HepG2 (cell line): ENCODE measurements at regions not wholly inside any gene's neighbourhood (a gene's known extent, or its start where the extent isn't known, plus 50 kb on each side); places are given as distances from the start of the nearest gene placed in this dataset.
A peak's percentile ranks its signal among the peaks of the same experiment; 100 is the strongest.

Experiments
- ATAC-seq: fragments of 200-7000 bp; cut with Tn5 transposase; 3 replicates; pipeline ENCODE4 v1.9.1; 2020; ENCODE audit warnings: mild to moderate bottlenecking, moderate library complexity
- BruUV-seq: library from RNA; stranded (reverse); fragments of 400-500 nt; replicated peaks from 2 replicates; lab custom pipeline; 2021; lab: Mats Ljungman, UMichigan
- CTCF ChIA-PET: fragments of 300-600 bp; formaldehyde crosslinking; extraction: SDS; loops from one replicate; lab custom pipeline; 2021; ENCODE audit warnings: low total read pairs, inconsistent platforms, low intra/inter-chr PET ratio; lab: Yijun Ruan, JAX
- POLR2A ChIA-PET: fragments of 350-600 bp; sonication (Branson Sonifier 250); formaldehyde crosslinking; loops from one replicate; lab custom pipeline; 2020; ENCODE audit warnings: antibody characterized with exemption, inconsistent platforms; lab: Yijun Ruan, JAX
- DNase-seq: peaks from one replicate; pipeline ENCODE4 v3.0.0-alpha.2; 2015; ENCODE audit warnings: low spot score
- FAIRE-seq: peaks from 3 replicates; lab custom pipeline; 2011; peaks lifted over from hg19 to GRCh38; lab: Jason Lieb, UNC
- H2AFZ ChIP-seq: one replicate; pipeline ENCODE4 v1.6.1; 2011; ENCODE audit warnings: low read length, inconsistent platforms
- H3K27ac ChIP-seq: fragments of 300-600 bp; 3 replicates; pipeline ENCODE4 v1.8.0; 2011; ENCODE audit warnings: mixed run types, mild to moderate bottlenecking, mixed read lengths, low read length, inconsistent platforms; ENCODE audit not compliant: insufficient read depth; ENCODE audit errors: extremely low read length
- H3K27me3 ChIP-seq, 2 experiments: fragments of 200-600 bp in 1 of 2; 2 replicates in 1 of 2; 3 replicates in 1 of 2; pipeline versions ENCODE4 v1.6.0 to v1.8.0; 2011; ENCODE audit warnings: low read length in 2 of 2, mild to moderate bottlenecking in 2 of 2, moderate library complexity in 2 of 2, inconsistent platforms in 1 of 2; ENCODE audit not compliant: insufficient read depth in 2 of 2, control insufficient read depth in 1 of 2
- H3K36me3 ChIP-seq, 2 experiments: fragments of 200-600 bp in 1 of 2; replicated peaks in 1 of 2; 2 replicates in 1 of 2; 3 replicates in 1 of 2; pipeline versions ENCODE4 v1.5.1 to v1.8.0; 2011; ENCODE audit warnings: low read length in 2 of 2, inconsistent platforms in 1 of 2; ENCODE audit not compliant: insufficient read depth in 2 of 2, control insufficient read depth in 1 of 2
- H3K4me1 ChIP-seq: 2 replicates; pipeline ENCODE4 v1.5.1; 2012; ENCODE audit warnings: low read length, inconsistent platforms; ENCODE audit not compliant: insufficient read depth
- H3K4me2 ChIP-seq: 2 replicates; pipeline ENCODE4 v1.6.0; 2011; ENCODE audit warnings: low read depth, low read length, inconsistent platforms
- H3K4me3 ChIP-seq, 3 experiments: fragments of 200-600 bp in 1 of 3; sonication (generic), shearing (Covaris generic) in 1 of 3; replicated peaks in 1 of 3; 2 replicates each; pipeline ENCODE4 v1.5.1; 2011 to 2016; ENCODE audit warnings: low read length in 3 of 3, inconsistent platforms in 2 of 3, low read depth in 2 of 3, mild to moderate bottlenecking in 2 of 3, control low read depth in 1 of 3, mixed read lengths in 1 of 3; ENCODE audit not compliant: insufficient read depth in 1 of 3
- H3K79me2 ChIP-seq: one replicate; pipeline ENCODE4 v1.6.1; 2011; ENCODE audit warnings: low read length, inconsistent platforms; ENCODE audit not compliant: insufficient read depth
- H3K9ac ChIP-seq: 2 replicates; pipeline ENCODE4 v1.6.0; 2011; ENCODE audit warnings: mild to moderate bottlenecking, low read depth, low read length, inconsistent platforms; ENCODE audit not compliant: insufficient read depth
- H3K9me3 ChIP-seq: 2 replicates; pipeline ENCODE4 v1.5.1; 2012; ENCODE audit warnings: mild to moderate bottlenecking, low read length
- H4K20me1 ChIP-seq: 2 replicates; pipeline ENCODE4 v1.6.0; 2011; ENCODE audit warnings: inconsistent platforms, mild to moderate bottlenecking, low read length, moderate library complexity; ENCODE audit not compliant: insufficient read depth
- ATF7 ChIP-seq, 2 experiments: fragments of 450-650 bp in 1 of 2; sonication (generic) in 1 of 2; formaldehyde crosslinking in 1 of 2; IDR thresholded peaks; 2 replicates each; pipeline versions ENCODE4 v1.4.0 to v1.6.1; 2016 to 2020; ENCODE audit warnings: antibody characterized with exemption in 1 of 2, mild to moderate bottlenecking in 1 of 2, missing genetic modification reagents in 1 of 2
- CREB1 ChIP-seq, 2 experiments: fragments of 450-650 bp in 1 of 2; IDR thresholded peaks; 2 replicates each; pipeline ENCODE4 v1.6.1; 2016 to 2017; ENCODE audit warnings: control low read depth in 1 of 2, mild to moderate bottlenecking in 1 of 2, missing compliant biosample characterization in 1 of 2, missing genetic modification characterization in 1 of 2
- FIP1L1 ChIP-seq: fragments of 200-400 bp; formaldehyde crosslinking; IDR thresholded peaks from 2 replicates; pipeline ENCODE4 v1.6.1; 2018; ENCODE audit warnings: low read depth, mild to moderate bottlenecking, low read length, moderate library complexity, borderline replicate concordance; ENCODE audit not compliant: insufficient read depth
- FUBP1 ChIP-seq: sonication (generic); formaldehyde crosslinking; IDR thresholded peaks from 2 replicates; pipeline ENCODE4 v1.5.1; 2020; ENCODE audit warnings: missing genetic modification reagents, mild to moderate bottlenecking, borderline replicate concordance
- GTF3A ChIP-seq: sonication (generic); formaldehyde crosslinking; conservative IDR thresholded peaks from 2 replicates; pipeline ENCODE4 v1.4.0; 2020; ENCODE audit warnings: mild to moderate bottlenecking, missing genetic modification reagents
- KDM3A ChIP-seq: IDR thresholded peaks from 2 replicates; pipeline ENCODE4 v1.6.1; 2018; ENCODE audit warnings: low read depth, missing compliant biosample characterization
- KDM4B ChIP-seq: sonication (generic); formaldehyde crosslinking; IDR thresholded peaks from 2 replicates; pipeline ENCODE4 v1.4.0; 2020; ENCODE audit warnings: missing genetic modification reagents
- KLF13 ChIP-seq: sonication (generic); formaldehyde crosslinking; IDR thresholded peaks from 2 replicates; pipeline ENCODE4 v1.4.0; 2020; ENCODE audit warnings: mild to moderate bottlenecking, missing genetic modification reagents
- MAFF ChIP-seq: IDR thresholded peaks from 2 replicates; pipeline ENCODE4 v1.6.1; 2011; ENCODE audit warnings: low read depth, low read length, improper control_type of control experiment
- NR2C2 ChIP-seq: sonication (generic); formaldehyde crosslinking; IDR thresholded peaks from 2 replicates; pipeline ENCODE4 v1.4.0; 2020; ENCODE audit warnings: missing genetic modification reagents, mild to moderate bottlenecking, moderate library complexity, borderline replicate concordance
- SP140L ChIP-seq: sonication (generic); formaldehyde crosslinking; IDR thresholded peaks from 2 replicates; pipeline ENCODE4 v1.4.0; 2020; ENCODE audit warnings: missing genetic modification reagents, borderline replicate concordance
- THRA ChIP-seq: sonication (generic); formaldehyde crosslinking; IDR thresholded peaks from 2 replicates; pipeline ENCODE4 v1.4.0; 2020; ENCODE audit warnings: missing genetic modification reagents, borderline replicate concordance
- ZNF138 ChIP-seq: sonication (generic); formaldehyde crosslinking; IDR thresholded peaks from 2 replicates; pipeline ENCODE4 v1.5.0; 2020; ENCODE audit warnings: mild to moderate bottlenecking, low read depth, missing genetic modification reagents
- ZNF382 ChIP-seq: sonication (generic); formaldehyde crosslinking; IDR thresholded peaks from 2 replicates; pipeline ENCODE4 v1.5.0; 2020; ENCODE audit warnings: missing genetic modification reagents, mild to moderate bottlenecking, borderline replicate concordance
- ZNF770 ChIP-seq: sonication (generic); formaldehyde crosslinking; IDR thresholded peaks from 2 replicates; pipeline ENCODE4 v1.5.0; 2020; ENCODE audit warnings: mild to moderate bottlenecking, missing genetic modification reagents
- ZNF773 ChIP-seq: sonication (generic); formaldehyde crosslinking; IDR thresholded peaks from 2 replicates; pipeline ENCODE4 v1.4.0; 2020; ENCODE audit warnings: missing genetic modification reagents, borderline replicate concordance
- WGBS: methylation state at CpG from one replicate; pipeline ENCODE4 v1.1.6; 2017; ENCODE audit warnings: low lambda C conversion rate; 5-methylcytosine and 5-hydroxymethylcytosine counted together
- in situ Hi-C: cut with HindIII; loops from 2 replicates; pipeline ENCODE4 v1.10.0; 2017; ENCODE audit warnings: low pct_unique_long_range_greater_than_20kb; ENCODE audit not compliant: extremely low pct_ligation_motif_present
- intact Hi-C: fragments of 100-400 bp; cut with micrococcal nuclease; formaldehyde crosslinking; loops from one replicate; pipeline ENCODE4 v1.10.0; 2022; ENCODE audit not compliant: unreplicated experiment

DNA sequence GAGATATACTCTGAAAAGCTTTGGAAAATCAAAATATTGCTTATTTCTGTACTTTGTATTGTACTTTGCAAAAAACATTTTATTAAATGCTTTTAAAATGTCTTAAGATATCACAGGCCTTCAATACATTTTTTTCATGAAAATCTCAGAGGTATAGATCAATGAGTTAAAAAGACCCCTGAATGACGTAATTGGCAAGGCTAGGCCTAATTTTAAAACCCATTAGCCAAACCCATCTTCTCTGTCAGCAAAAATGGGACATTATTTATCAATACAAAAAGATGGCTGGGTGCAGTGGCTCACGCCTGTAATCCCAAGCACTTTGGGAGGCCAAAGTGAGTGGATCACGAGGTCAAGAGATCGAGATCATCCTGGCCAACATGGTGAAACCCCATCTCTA lies 84.8 kb upstream of the PAK5 start:
- H4K20me1 ChIP-seq: no peaks in the 10 kb centered on the region
- ATAC-seq: no peak

More for the DNA sequence above, 84.8 kb upstream of the PAK5 start:
- CTCF ChIA-PET: no interaction called here
- BruUV-seq: no TSS peak
- WGBS: 11% methylated on average over 4 of the region's 4 CpGs
- H3K4me2 ChIP-seq: no peak overlapping the region
- H3K9ac ChIP-seq: no peak overlapping the region
- no peak overlapping the region for H2AFZ ChIP-seq
- no peaks in the 10 kb centered on the region for H3K4me1 ChIP-seq
- DNase-seq (no peak), FAIRE-seq (no peak)
- peaks cover 0 to 4% of the 10 kb centered on the region in 2 experiments; a peak in 1 of 5 replicates for H3K27me3 ChIP-seq
- no peak overlapping the region for H3K4me3 ChIP-seq
- in situ Hi-C loops: no loop called here
- TF ChIP-seq SP140L (no peak), ZNF138 (no peak), ATF7 (IDR thresholded peaks at IDR 0.05) (peak; percentile 91), ATF7 (CRISPR knock-in tag; IDR thresholded peaks at IDR 0.05) (no peak), ZNF773 (no peak), KDM3A (no peak), ZNF382 (no peak), MAFF (no peak), FIP1L1 (no peak), CREB1 (IDR thresholded peaks at IDR 0.05) (0 out of 2 replicates have a peak, but pooled peaks have one; percentile 23), CREB1 (CRISPR knock-in tag; IDR thresholded peaks at IDR 0.05) (no peak), ZNF770 (CRISPR knock-in tag) (no peak), FUBP1 (CRISPR knock-in tag) (no peak), NR2C2 (CRISPR knock-in tag) (no peak), GTF3A (CRISPR knock-in tag) (no peak), KDM4B (CRISPR knock-in tag) (no peak), KLF13 (no peak), THRA (CRISPR knock-in tag) (no peak)
- no peaks in the 10 kb centered on the region for H3K79me2 ChIP-seq
- no peak overlapping the region for H3K27ac ChIP-seq
- no peaks in the 10 kb centered on the region for H3K9me3 ChIP-seq
- intact Hi-C loops: no loop called here
- no peaks in the 10 kb centered on the region for H3K36me3 ChIP-seq
- POLR2A ChIA-PET: no interaction called here
